ENCODE measurements at regions not wholly inside any gene's neighbourhood (a gene's known extent, or its start where the extent isn't known, plus 50 kb on each side); places are given as distances from the start of the nearest gene placed in this dataset.

DNA sequence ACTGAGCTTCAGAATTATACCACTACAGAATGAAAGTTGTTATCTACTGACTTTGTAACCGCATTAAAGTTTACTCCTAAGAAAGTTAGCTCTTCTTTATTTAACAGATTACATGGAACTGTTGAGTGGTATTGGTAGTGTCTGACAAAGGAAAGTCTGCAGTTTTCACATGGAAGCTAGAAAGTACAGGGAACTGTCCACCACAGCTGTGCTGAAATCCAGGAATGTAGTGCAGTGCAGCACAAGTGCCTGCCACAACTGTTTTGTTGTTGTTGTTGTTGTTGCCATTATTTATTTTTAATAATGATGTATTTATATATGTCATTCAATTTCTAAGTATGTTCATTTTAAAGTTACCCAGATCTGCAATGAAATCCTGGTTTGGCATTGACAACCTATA is 464.9 kb downstream of the TBC1D32 start:
- TF ChIP-seq, protein P1, sequence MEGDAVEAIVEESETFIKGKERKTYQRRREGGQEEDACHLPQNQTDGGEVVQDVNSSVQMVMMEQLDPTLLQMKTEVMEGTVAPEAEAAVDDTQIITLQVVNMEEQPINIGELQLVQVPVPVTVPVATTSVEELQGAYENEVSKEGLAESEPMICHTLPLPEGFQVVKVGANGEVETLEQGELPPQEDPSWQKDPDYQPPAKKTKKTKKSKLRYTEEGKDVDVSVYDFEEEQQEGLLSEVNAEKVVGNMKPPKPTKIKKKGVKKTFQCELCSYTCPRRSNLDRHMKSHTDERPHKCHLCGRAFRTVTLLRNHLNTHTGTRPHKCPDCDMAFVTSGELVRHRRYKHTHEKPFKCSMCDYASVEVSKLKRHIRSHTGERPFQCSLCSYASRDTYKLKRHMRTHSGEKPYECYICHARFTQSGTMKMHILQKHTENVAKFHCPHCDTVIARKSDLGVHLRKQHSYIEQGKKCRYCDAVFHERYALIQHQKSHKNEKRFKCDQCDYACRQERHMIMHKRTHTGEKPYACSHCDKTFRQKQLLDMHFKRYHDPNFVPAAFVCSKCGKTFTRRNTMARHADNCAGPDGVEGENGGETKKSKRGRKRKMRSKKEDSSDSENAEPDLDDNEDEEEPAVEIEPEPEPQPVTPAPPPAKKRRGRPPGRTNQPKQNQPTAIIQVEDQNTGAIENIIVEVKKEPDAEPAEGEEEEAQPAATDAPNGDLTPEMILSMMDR (IDR thresholded peaks at IDR 0.05; ENCODE audit: low read depth, low read length), result no peak
- TF ChIP-seq EZH2phosphoT487 (IDR thresholded peaks at IDR 0.05; ENCODE audit: low read depth), result no peak
